ENCODE measurements at regions not wholly inside any gene's neighbourhood (a gene's known extent, or its start where the extent isn't known, plus 50 kb on each side); places are given as distances from the start of the nearest gene placed in this dataset.

DNA sequence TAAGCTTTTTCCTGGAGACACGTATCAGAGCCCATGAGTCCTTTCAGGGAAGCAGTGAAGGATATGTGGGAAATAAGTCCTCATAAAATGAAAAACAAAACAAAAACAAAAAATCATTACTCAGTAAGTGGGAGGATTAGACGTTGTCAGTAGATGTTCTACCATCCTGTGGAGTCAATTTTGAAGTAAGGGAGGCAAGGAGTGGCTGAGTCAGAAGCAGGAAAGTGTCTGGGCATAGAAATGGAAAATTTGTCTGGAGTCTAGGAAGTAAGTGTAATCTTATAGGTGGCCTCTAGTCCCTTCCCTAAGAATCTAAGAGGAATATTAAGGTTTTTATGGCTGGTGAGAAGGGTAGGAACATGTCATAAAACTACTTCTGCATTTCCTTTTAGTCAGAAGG lies 339.8 kb upstream of the SEMA6D start:
- no peak for TF ChIP-seq EZH2 (IDR thresholded peaks at IDR 0.05; ENCODE audit: borderline replicate concordance, low read length)
- TF ChIP-seq, protein P1, sequence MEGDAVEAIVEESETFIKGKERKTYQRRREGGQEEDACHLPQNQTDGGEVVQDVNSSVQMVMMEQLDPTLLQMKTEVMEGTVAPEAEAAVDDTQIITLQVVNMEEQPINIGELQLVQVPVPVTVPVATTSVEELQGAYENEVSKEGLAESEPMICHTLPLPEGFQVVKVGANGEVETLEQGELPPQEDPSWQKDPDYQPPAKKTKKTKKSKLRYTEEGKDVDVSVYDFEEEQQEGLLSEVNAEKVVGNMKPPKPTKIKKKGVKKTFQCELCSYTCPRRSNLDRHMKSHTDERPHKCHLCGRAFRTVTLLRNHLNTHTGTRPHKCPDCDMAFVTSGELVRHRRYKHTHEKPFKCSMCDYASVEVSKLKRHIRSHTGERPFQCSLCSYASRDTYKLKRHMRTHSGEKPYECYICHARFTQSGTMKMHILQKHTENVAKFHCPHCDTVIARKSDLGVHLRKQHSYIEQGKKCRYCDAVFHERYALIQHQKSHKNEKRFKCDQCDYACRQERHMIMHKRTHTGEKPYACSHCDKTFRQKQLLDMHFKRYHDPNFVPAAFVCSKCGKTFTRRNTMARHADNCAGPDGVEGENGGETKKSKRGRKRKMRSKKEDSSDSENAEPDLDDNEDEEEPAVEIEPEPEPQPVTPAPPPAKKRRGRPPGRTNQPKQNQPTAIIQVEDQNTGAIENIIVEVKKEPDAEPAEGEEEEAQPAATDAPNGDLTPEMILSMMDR (conservative IDR thresholded peaks at IDR 0.05 in 1 of 2, IDR thresholded peaks at IDR 0.05 in 1 of 2; ENCODE audit: extremely low read depth in 1 of 2, insufficient read depth in 1 of 2, low read depth in 1 of 2, low read length in 2 of 2) = no peak
